K562 (cell line): ENCODE measurements at regions not wholly inside any gene's neighbourhood (a gene's known extent, or its start where the extent isn't known, plus 50 kb on each side); places are given as distances from the start of the nearest gene placed in this dataset.

Experiments used
- ATAC-seq: fragments of 200-7000 bp; cut with Tn5 transposase; 3 replicates; pipeline ENCODE4 v1.9.1; 2020; ENCODE audit warnings: moderate library complexity
- BruUV-seq: library from RNA; stranded (reverse); fragments of 400-500 nt; replicated peaks from 2 replicates; lab custom pipeline; 2021; lab: Mats Ljungman, UMichigan
- CTCF ChIA-PET: fragments of 300-600 bp; formaldehyde crosslinking; extraction: SDS; loops from one replicate; lab custom pipeline; 2021; ENCODE audit warnings: low intra/inter-chr PET ratio; lab: Yijun Ruan, JAX
- POLR2A ChIA-PET: fragments of 300-600, 350-650 bp; sonication (Branson Sonifier 250); formaldehyde crosslinking; extraction: SDS; loops from one replicate; lab custom pipeline; 2021; ENCODE audit warnings: antibody characterized with exemption, inconsistent platforms; lab: Yijun Ruan, JAX
- DNase-seq, 4 experiments: peaks; one replicate each; pipeline versions ENCODE4 v3.0.0 to v3.0.0-alpha.2; 2011 to 2018; ENCODE audit warnings: low spot score in 3 of 4, mixed read lengths in 3 of 4; ENCODE audit errors: extremely low read depth in 1 of 4
- FAIRE-seq: peaks from 2 replicates; lab custom pipeline; 2011; peaks lifted over from hg19 to GRCh38; lab: Jason Lieb, UNC
- H2AFZ ChIP-seq: 2 replicates; pipeline ENCODE4 v1.6.0; 2011; ENCODE audit warnings: low read depth, low read length, control low read depth, inconsistent platforms
- H3K27ac ChIP-seq: fragments of 200-600 bp; 3 replicates; pipeline ENCODE4 v1.8.0; 2011; ENCODE audit warnings: low read depth, mild to moderate bottlenecking, control low read depth, inconsistent platforms, low read length, moderate library complexity, mixed read lengths; ENCODE audit errors: extremely low read depth
- H3K27me3 ChIP-seq, 2 experiments: fragments of 300-600 bp in 1 of 2; 2 replicates in 1 of 2; 3 replicates in 1 of 2; pipeline versions ENCODE4 v1.6.0 to v1.8.0; 2011; ENCODE audit warnings: inconsistent platforms in 2 of 2, low read length in 2 of 2, mild to moderate bottlenecking in 1 of 2, mixed read lengths in 1 of 2, moderate library complexity in 1 of 2; ENCODE audit not compliant: control insufficient read depth in 2 of 2, insufficient read depth in 2 of 2
- H3K36me3 ChIP-seq: fragments of 300-600 bp; 3 replicates; pipeline ENCODE4 v1.8.0; 2011; ENCODE audit warnings: mild to moderate bottlenecking, low read length, inconsistent platforms; ENCODE audit not compliant: control insufficient read depth, insufficient read depth
- H3K4me1 ChIP-seq, 2 experiments: fragments of 200-600 bp in 1 of 2; replicated peaks in 1 of 2; 2 replicates in 1 of 2; 3 replicates in 1 of 2; pipeline versions ENCODE4 v1.5.1 to v1.8.0; 2011; ENCODE audit warnings: inconsistent platforms in 2 of 2, low read length in 2 of 2, mild to moderate bottlenecking in 1 of 2, mixed read lengths in 1 of 2, moderate library complexity in 1 of 2; ENCODE audit not compliant: control insufficient read depth in 2 of 2, insufficient read depth in 2 of 2
- H3K4me2 ChIP-seq: 2 replicates; pipeline ENCODE4 v1.6.1; 2011; ENCODE audit warnings: low read length, control low read depth, inconsistent platforms, mixed read lengths; ENCODE audit not compliant: insufficient read depth
- H3K4me3 ChIP-seq: fragments of 200-600 bp; sonication (generic), shearing (Covaris generic); 2 replicates; pipeline ENCODE4 v1.5.1; 2016; ENCODE audit warnings: control low read depth, inconsistent platforms
- H3K79me2 ChIP-seq: fragments of 200-600 bp; 3 replicates; pipeline ENCODE4 v1.8.0; 2011; ENCODE audit warnings: low read length, inconsistent platforms; ENCODE audit not compliant: control insufficient read depth, insufficient read depth
- H3K9ac ChIP-seq, 2 experiments: 2 replicates each; pipeline versions ENCODE4 v1.6.0 to v1.6.1; 2011; ENCODE audit warnings: low read depth in 2 of 2, low read length in 2 of 2, control low read depth in 1 of 2, inconsistent platforms in 1 of 2, mild to moderate bottlenecking in 1 of 2, mixed read lengths in 1 of 2; ENCODE audit not compliant: insufficient read depth in 1 of 2
- H3K9me1 ChIP-seq: one replicate; pipeline ENCODE4 v1.6.0; 2011; ENCODE audit warnings: inconsistent platforms, mild to moderate bottlenecking, low read length, moderate library complexity; ENCODE audit not compliant: control insufficient read depth, insufficient read depth
- H3K9me3 ChIP-seq: replicated peaks from 2 replicates; pipeline ENCODE4 v1.5.1; 2011; ENCODE audit warnings: low read depth, low read length, inconsistent platforms; ENCODE audit not compliant: control insufficient read depth, insufficient read depth
- H4K20me1 ChIP-seq: replicated peaks from 2 replicates; pipeline ENCODE4 v1.6.1; 2011; ENCODE audit warnings: low read length, inconsistent platforms, mixed read lengths; ENCODE audit not compliant: control insufficient read depth, insufficient read depth
- ARID3B ChIP-seq: fragments of 250-450 bp; sonication (Bioruptor Pico); IDR thresholded peaks from 2 replicates; pipeline ENCODE4 v1.4.0; 2020; ENCODE audit warnings: borderline replicate concordance
- ESRRB ChIP-seq: fragments of 250-450 bp; sonication (Bioruptor Pico); IDR thresholded peaks from 2 replicates; pipeline ENCODE4 v1.5.0; 2020; ENCODE audit warnings: mild to moderate bottlenecking, moderate library complexity, borderline replicate concordance
- ETS1 ChIP-seq: conservative IDR thresholded peaks from 2 replicates; pipeline ENCODE4 v1.6.1; 2011; ENCODE audit warnings: low read depth, mild to moderate bottlenecking, low read length; ENCODE audit not compliant: control insufficient read depth
- HNRNPH1 ChIP-seq: fragments of 200-400 bp; formaldehyde crosslinking; optimal IDR thresholded peaks from 2 replicates; pipeline ENCODE3; 2017; ENCODE audit warnings: low read depth, mild to moderate bottlenecking, low read length, moderate library complexity
- MAFG ChIP-seq: fragments of 450-650 bp; conservative IDR thresholded peaks from 2 replicates; pipeline ENCODE4 v1.6.1; 2016; ENCODE audit warnings: missing genetic modification characterization, missing compliant biosample characterization
- MBD1 ChIP-seq: fragments of 250-450 bp; sonication (Bioruptor Pico); IDR thresholded peaks from 2 replicates; pipeline ENCODE4 v1.8.0; 2022; ENCODE audit warnings: inconsistent platforms
- MITF ChIP-seq: IDR thresholded peaks from 2 replicates; pipeline ENCODE4 v1.6.1; 2014; ENCODE audit warnings: antibody characterized with exemption
- NFRKB ChIP-seq: fragments of 450-650 bp; IDR thresholded peaks from 2 replicates; pipeline ENCODE4 v1.6.1; 2016; ENCODE audit warnings: low read depth
- NR2C2 ChIP-seq, 2 experiments: fragments of 200-800 bp in 1 of 2; sonication (Bioruptor generic) in 1 of 2; sonication (generic) in 1 of 2; formaldehyde crosslinking in 1 of 2; IDR thresholded peaks; 2 replicates each; pipeline versions ENCODE4 v1.6.1 to v1.8.0; 2016 to 2022; ENCODE audit warnings: mild to moderate bottlenecking in 1 of 2, missing compliant biosample characterization in 1 of 2, missing genetic modification characterization in 1 of 2, missing genetic modification reagents in 1 of 2
- ZBTB11 ChIP-seq, 3 experiments: fragments of 200-800 bp in 1 of 3; fragments of 250-450 bp in 1 of 3; fragments of 450-650 bp in 1 of 3; sonication (Bioruptor Pico) in 1 of 3; sonication (Bioruptor generic) in 1 of 3; formaldehyde crosslinking in 1 of 3; IDR thresholded peaks; 2 replicates each; pipeline versions ENCODE4 v1.6.1 to v1.8.0; 2016 to 2022; ENCODE audit warnings: mild to moderate bottlenecking in 2 of 3, missing genetic modification characterization in 2 of 3, missing compliant biosample characterization in 1 of 3, moderate library complexity in 1 of 3
- ZNF165 ChIP-seq: fragments of 250-450 bp; sonication (Bioruptor Pico); IDR thresholded peaks from 2 replicates; pipeline ENCODE4 v1.4.0; 2020; ENCODE audit warnings: borderline replicate concordance
- ZNF551 ChIP-seq: fragments of 250-450 bp; sonication (Bioruptor Pico); IDR thresholded peaks from 2 replicates; pipeline ENCODE4 v1.5.0; 2021; ENCODE audit warnings: mild to moderate bottlenecking, moderate library complexity
- ZZZ3 ChIP-seq: fragments of 450-650 bp; IDR thresholded peaks from 2 replicates; pipeline ENCODE4 v1.6.1; 2016; ENCODE audit warnings: antibody characterized with exemption, mild to moderate bottlenecking, moderate library complexity
- WGBS: fragments of 100-300 bp; shearing (Covaris generic); methylation state at CpG from one replicate; pipeline ENCODE4 v1.1.6; 2016; ENCODE audit warnings: low coverage, mixed read lengths; ENCODE audit not compliant: insufficient coverage; ENCODE audit errors: missing lambda C conversion rate; 5-methylcytosine and 5-hydroxymethylcytosine counted together
- in situ Hi-C: fragments of 300-500 bp; cut with MboI; formaldehyde crosslinking; loops from 4 replicates; pipeline ENCODE4 v1.15.0; 2018; ENCODE audit warnings: inconsistent platforms, mixed read lengths
- intact Hi-C: fragments of 100-400 bp; cut with micrococcal nuclease; formaldehyde crosslinking; loops from 2 replicates; pipeline ENCODE4 v1.14.2; 2022

- ATAC-seq, result no peak
- Histone ChIP-seq H3K4me2 (no peak overlapping the region), H3K27ac (no peak overlapping the region), H3K4me1 (no peaks in the 10 kb centered on the region), H3K9me3 (no peaks in the 10 kb centered on the region), H3K27me3 (no peaks in the 10 kb centered on the region), H3K9ac (no peak overlapping the region), H3K79me2 (no peaks in the 10 kb centered on the region), H3K9me1 (no peaks in the 10 kb centered on the region), H3K36me3 (no peaks in the 10 kb centered on the region), H2AFZ (no peak overlapping the region), H4K20me1 (no peaks in the 10 kb centered on the region), H3K4me3 (no peak overlapping the region)
- CTCF ChIA-PET, result no interaction called here
- intact Hi-C loops (no loop called here), in situ Hi-C loops (no loop called here)
- POLR2A ChIA-PET, result no interaction called here
- no peak for FAIRE-seq
- no peak for DNase-seq
- no TSS peak for BruUV-seq
- 0% methylated on average over 1 of the region's 1 CpG for WGBS
- TF ChIP-seq MBD1 (CRISPR knock-in tag) (no peak), ZNF165 (CRISPR knock-in tag) (no peak), ESRRB (CRISPR knock-in tag) (no peak), MITF (no peak), ZZZ3 (no peak), NR2C2 (CRISPR knock-in tag; IDR thresholded peaks at IDR 0.05) (no peak), NR2C2 (tag; IDR thresholded peaks at IDR 0.05) (no peak), MAFG (tag) (no peak), ETS1 (no peak), ARID3B (CRISPR knock-in tag) (no peak), NFRKB (no peak), ZBTB11 (CRISPR knock-in tag; IDR thresholded peaks at IDR 0.05) (no peak), ZNF551 (no peak), HNRNPH1 (no peak)
Measured at GRCh38 chrX:42900947-42901346, 123.0 kb upstream of the PPP1R2C start.
